K562 (cell line): ENCODE measurements at regions not wholly inside any gene's neighbourhood (a gene's known extent, or its start where the extent isn't known, plus 50 kb on each side); places are given as distances from the start of the nearest gene placed in this dataset.

Source experiments
- ATAC-seq: fragments of 200-7000 bp; cut with Tn5 transposase; 3 replicates; pipeline ENCODE4 v1.9.1; 2020; ENCODE audit warnings: moderate library complexity
- BruUV-seq: library from RNA; stranded (reverse); fragments of 400-500 nt; replicated peaks from 2 replicates; lab custom pipeline; 2021; lab: Mats Ljungman, UMichigan
- CTCF ChIA-PET: fragments of 300-600 bp; formaldehyde crosslinking; extraction: SDS; loops from one replicate; lab custom pipeline; 2021; ENCODE audit warnings: low intra/inter-chr PET ratio; lab: Yijun Ruan, JAX
- POLR2A ChIA-PET: fragments of 300-600, 350-650 bp; sonication (Branson Sonifier 250); formaldehyde crosslinking; extraction: SDS; loops from one replicate; lab custom pipeline; 2021; ENCODE audit warnings: antibody characterized with exemption, inconsistent platforms; lab: Yijun Ruan, JAX
- DNase-seq, 4 experiments: peaks; one replicate each; pipeline versions ENCODE4 v3.0.0 to v3.0.0-alpha.2; 2011 to 2018; ENCODE audit warnings: low spot score in 3 of 4, mixed read lengths in 3 of 4; ENCODE audit errors: extremely low read depth in 1 of 4
- FAIRE-seq: peaks from 2 replicates; lab custom pipeline; 2011; peaks lifted over from hg19 to GRCh38; lab: Jason Lieb, UNC
- H2AFZ ChIP-seq: 2 replicates; pipeline ENCODE4 v1.6.0; 2011; ENCODE audit warnings: low read depth, low read length, control low read depth, inconsistent platforms
- H3K27ac ChIP-seq: fragments of 200-600 bp; 3 replicates; pipeline ENCODE4 v1.8.0; 2011; ENCODE audit warnings: low read depth, mild to moderate bottlenecking, control low read depth, inconsistent platforms, low read length, moderate library complexity, mixed read lengths; ENCODE audit errors: extremely low read depth
- H3K27me3 ChIP-seq, 2 experiments: fragments of 300-600 bp in 1 of 2; 2 replicates in 1 of 2; 3 replicates in 1 of 2; pipeline versions ENCODE4 v1.6.0 to v1.8.0; 2011; ENCODE audit warnings: inconsistent platforms in 2 of 2, low read length in 2 of 2, mild to moderate bottlenecking in 1 of 2, mixed read lengths in 1 of 2, moderate library complexity in 1 of 2; ENCODE audit not compliant: control insufficient read depth in 2 of 2, insufficient read depth in 2 of 2
- H3K36me3 ChIP-seq: fragments of 300-600 bp; 3 replicates; pipeline ENCODE4 v1.8.0; 2011; ENCODE audit warnings: mild to moderate bottlenecking, low read length, inconsistent platforms; ENCODE audit not compliant: control insufficient read depth, insufficient read depth
- H3K4me1 ChIP-seq, 2 experiments: fragments of 200-600 bp in 1 of 2; replicated peaks in 1 of 2; 2 replicates in 1 of 2; 3 replicates in 1 of 2; pipeline versions ENCODE4 v1.5.1 to v1.8.0; 2011; ENCODE audit warnings: inconsistent platforms in 2 of 2, low read length in 2 of 2, mild to moderate bottlenecking in 1 of 2, mixed read lengths in 1 of 2, moderate library complexity in 1 of 2; ENCODE audit not compliant: control insufficient read depth in 2 of 2, insufficient read depth in 2 of 2
- H3K4me2 ChIP-seq: 2 replicates; pipeline ENCODE4 v1.6.1; 2011; ENCODE audit warnings: low read length, control low read depth, inconsistent platforms, mixed read lengths; ENCODE audit not compliant: insufficient read depth
- H3K4me3 ChIP-seq: fragments of 200-600 bp; sonication (generic), shearing (Covaris generic); 2 replicates; pipeline ENCODE4 v1.5.1; 2016; ENCODE audit warnings: control low read depth, inconsistent platforms
- H3K79me2 ChIP-seq: fragments of 200-600 bp; 3 replicates; pipeline ENCODE4 v1.8.0; 2011; ENCODE audit warnings: low read length, inconsistent platforms; ENCODE audit not compliant: control insufficient read depth, insufficient read depth
- H3K9ac ChIP-seq, 2 experiments: 2 replicates each; pipeline versions ENCODE4 v1.6.0 to v1.6.1; 2011; ENCODE audit warnings: low read depth in 2 of 2, low read length in 2 of 2, control low read depth in 1 of 2, inconsistent platforms in 1 of 2, mild to moderate bottlenecking in 1 of 2, mixed read lengths in 1 of 2; ENCODE audit not compliant: insufficient read depth in 1 of 2
- H3K9me1 ChIP-seq: one replicate; pipeline ENCODE4 v1.6.0; 2011; ENCODE audit warnings: inconsistent platforms, mild to moderate bottlenecking, low read length, moderate library complexity; ENCODE audit not compliant: control insufficient read depth, insufficient read depth
- H3K9me3 ChIP-seq: replicated peaks from 2 replicates; pipeline ENCODE4 v1.5.1; 2011; ENCODE audit warnings: low read depth, low read length, inconsistent platforms; ENCODE audit not compliant: control insufficient read depth, insufficient read depth
- H4K20me1 ChIP-seq: replicated peaks from 2 replicates; pipeline ENCODE4 v1.6.1; 2011; ENCODE audit warnings: low read length, inconsistent platforms, mixed read lengths; ENCODE audit not compliant: control insufficient read depth, insufficient read depth
- CTCF ChIP-seq, 3 experiments: IDR thresholded peaks in 2 of 3; conservative IDR thresholded peaks in 1 of 3; 2 replicates each; pipeline ENCODE4 v1.5.1; 2011 to 2012; ENCODE audit warnings: low read length in 3 of 3, mild to moderate bottlenecking in 3 of 3, control low read depth in 2 of 3, improper control_type of control experiment in 1 of 3, inconsistent platforms in 1 of 3, low read depth in 1 of 3, mixed read lengths in 1 of 3, moderate library complexity in 1 of 3; ENCODE audit not compliant: insufficient read depth in 2 of 3
- RAD21 ChIP-seq, 2 experiments: fragments of 250-450 bp in 1 of 2; fragments of 450-650 bp in 1 of 2; sonication (Bioruptor Pico) in 1 of 2; formaldehyde crosslinking in 1 of 2; IDR thresholded peaks in 1 of 2; conservative IDR thresholded peaks in 1 of 2; 2 replicates each; pipeline versions ENCODE4 v1.4.0 to v1.8.0; 2020 to 2022; ENCODE audit warnings: mild to moderate bottlenecking in 2 of 2, moderate library complexity in 1 of 2
- TCF7L2 ChIP-seq: fragments of 150-350 bp; IDR thresholded peaks from 2 replicates; pipeline ENCODE4 v1.6.1; 2016; ENCODE audit warnings: low read depth, mild to moderate bottlenecking, low read length, moderate library complexity
- TCFL5 ChIP-seq: fragments of 250-450 bp; sonication (Bioruptor Pico); conservative IDR thresholded peaks from 2 replicates; pipeline ENCODE4 v1.6.1; 2021; ENCODE audit warnings: mild to moderate bottlenecking, moderate library complexity, matching md5 sums
- ZNF232 ChIP-seq: sonication (generic); formaldehyde crosslinking; IDR thresholded peaks from 2 replicates; pipeline ENCODE4 v1.8.0; 2022; ENCODE audit warnings: mild to moderate bottlenecking, missing genetic modification reagents
- WGBS: fragments of 100-300 bp; shearing (Covaris generic); methylation state at CpG from one replicate; pipeline ENCODE4 v1.1.6; 2016; ENCODE audit warnings: low coverage, mixed read lengths; ENCODE audit not compliant: insufficient coverage; ENCODE audit errors: missing lambda C conversion rate; 5-methylcytosine and 5-hydroxymethylcytosine counted together
- in situ Hi-C: fragments of 300-500 bp; cut with MboI; formaldehyde crosslinking; loops from 4 replicates; pipeline ENCODE4 v1.15.0; 2018; ENCODE audit warnings: inconsistent platforms, mixed read lengths
- intact Hi-C: fragments of 100-400 bp; cut with micrococcal nuclease; formaldehyde crosslinking; loops from 2 replicates; pipeline ENCODE4 v1.14.2; 2022

DNA sequence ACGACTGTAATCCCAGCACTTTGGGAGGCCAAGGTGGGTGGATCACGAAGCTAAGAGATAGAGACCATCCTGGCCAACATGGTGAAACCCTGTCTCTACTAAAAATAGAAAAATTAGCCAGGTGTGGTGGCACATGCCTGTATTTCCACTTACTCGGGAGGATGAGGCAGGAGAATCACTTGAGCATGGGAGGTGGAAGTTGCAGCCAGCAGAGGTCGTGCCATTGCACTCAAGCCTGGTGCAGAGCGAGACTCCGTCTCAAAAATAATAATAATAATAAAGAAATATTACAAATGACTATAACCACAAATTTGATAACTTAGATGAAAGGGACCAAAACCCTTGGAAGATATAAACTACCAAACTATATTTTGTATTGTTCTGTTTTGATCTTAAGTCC, 226.3 kb upstream of the GULP1 start:
- H3K4me1 ChIP-seq = no peaks in the 10 kb centered on the region
- ChIA-PET POLR2A (interaction anchor here (0.6 kb wide), 1 partner anchor 70 kb away, joined by 3 read pairs; no protein-coding TSS in a partner anchor), CTCF (no interaction called here)
- ATAC-seq (peak; percentile 63; the same call in 1 of the 3 replicates), DNase-seq (peak in 1 of 4 experiments; percentile 2), FAIRE-seq (no peak)
- H3K27ac ChIP-seq = no peak overlapping the region
- intact Hi-C loops = loop anchor here (5.0 to 10.0 kb wide), 2 partner anchors 229 to 447 kb away; partner anchors contain the start of gene GULP1
- no peaks in the 10 kb centered on the region for H3K9me3 ChIP-seq
- no peak overlapping the region for H3K9ac ChIP-seq
- H2AFZ ChIP-seq = no peak overlapping the region
- in situ Hi-C loops = no loop called here
- WGBS = 5% methylated on average over 4 of the region's 6 CpGs
- no peaks in the 10 kb centered on the region for H3K9me1 ChIP-seq
- no TSS peak for BruUV-seq
- H4K20me1 ChIP-seq = no peaks in the 10 kb centered on the region
- no peak overlapping the region for H3K4me2 ChIP-seq
- H3K27me3 ChIP-seq = no peaks in the 10 kb centered on the region
- no peak for TF ChIP-seq TCF7L2
- peak in 1 of 2 experiments; percentile 12; a peak in 1 of 4 replicates for TF ChIP-seq RAD21 (CRISPR knock-in tag; conservative IDR thresholded peaks at IDR 0.05 in 1 of 2, IDR thresholded peaks at IDR 0.05 in 1 of 2)
- TF ChIP-seq ZNF232 (CRISPR knock-in tag) = no peak
- no peak for TF ChIP-seq TCFL5 (CRISPR knock-in tag)
- 0 out of 6 replicates have a peak, but pooled peaks of 1 of the 3 experiments have one; percentile 13 for TF ChIP-seq CTCF (IDR thresholded peaks at IDR 0.05 in 2 of 3, conservative IDR thresholded peaks at IDR 0.05 in 1 of 3; ENCODE audit: insufficient read depth in 2 of 3, low read depth in 1 of 3, low read length in 3 of 3)
- no peaks in the 10 kb centered on the region for H3K79me2 ChIP-seq
- H3K4me3 ChIP-seq = no peak overlapping the region
- H3K36me3 ChIP-seq = no peaks in the 10 kb centered on the region
